ENCODE measurements at regions not wholly inside any gene's neighbourhood (a gene's known extent, or its start where the extent isn't known, plus 50 kb on each side); places are given as distances from the start of the nearest gene placed in this dataset.

- no peak for TF ChIP-seq CTCF (IDR thresholded peaks at IDR 0.05)
- TF ChIP-seq EZH2 (IDR thresholded peaks at IDR 0.05) = no peak
Observed at GRCh38 chr1:213429642-213430041, 378.6 kb downstream of the RPS6KC1 start.

All from neural progenitor cell (in vitro differentiated cells).